Stimulated activated CD8-positive, alpha-beta memory T cell treated with anti-CD3 and anti-CD28 coated beads, Interleukin-7, amount 100 ng/mL, for 48 hours (primary cell): ENCODE measurements at regions not wholly inside any gene's neighbourhood (a gene's known extent, or its start where the extent isn't known, plus 50 kb on each side); places are given as distances from the start of the nearest gene placed in this dataset.
"Not testable (repeated sequence)": the region's sequence is repeated elsewhere in the genome, so short reads cannot be mapped to it uniquely, and the experiment has no call there.

Source experiments
- DNase-seq, 2 donors: peaks; one replicate each; pipeline ENCODE4 v3.0.0-alpha.2; 2020; ENCODE audit warnings: low read depth in 1 of 2; ENCODE audit errors: extremely low read depth in 1 of 2

- no peak for DNase-seq
Measured at GRCh38 chr3:29022976-29023375, 257.9 kb upstream of the RBMS3 start.

- DNase-seq: no peak
Measured at GRCh38 chr3:29026286-29026685, 254.6 kb upstream of the RBMS3 start.

GRCh38 chr3:29026959-29027358 is 253.9 kb upstream of the RBMS3 start:
- DNase-seq: no peak

GRCh38 chr3:29031175-29031574 is 249.7 kb upstream of the RBMS3 start:
- not testable (repeated sequence) for DNase-seq

- DNase-seq: no peak
Measured at GRCh38 chr3:29033511-29033910, 247.4 kb upstream of the RBMS3 start.

GRCh38 chr3:29050155-29050554 is 230.7 kb upstream of the RBMS3 start:
- no peak for DNase-seq

GRCh38 chr3:29057326-29057725 is 223.5 kb upstream of the RBMS3 start:
- no peak for DNase-seq

GRCh38 chr3:29064085-29064484 is 216.8 kb upstream of the RBMS3 start:
- DNase-seq: no peak

GRCh38 chr3:29065211-29065785 is 215.6 kb upstream of the RBMS3 start:
- DNase-seq: no peak

- no peak for DNase-seq
Measured at GRCh38 chr3:29067007-29067406, 213.9 kb upstream of the RBMS3 start.

- no peak for DNase-seq
Measured at GRCh38 chr3:29070959-29071634, 209.8 kb upstream of the RBMS3 start.

- no peak for DNase-seq
Measured at GRCh38 chr3:29072611-29073010, 208.3 kb upstream of the RBMS3 start.

GRCh38 chr3:29077356-29077755 is 203.5 kb upstream of the RBMS3 start:
- DNase-seq: no peak

GRCh38 chr3:29079358-29079757 is 201.5 kb upstream of the RBMS3 start:
- DNase-seq: no peak

GRCh38 chr3:29080967-29081366 is 199.9 kb upstream of the RBMS3 start:
- no peak for DNase-seq

- no peak for DNase-seq
Measured at GRCh38 chr3:29083081-29083480, 197.8 kb upstream of the RBMS3 start.

GRCh38 chr3:29083676-29084075 is 197.2 kb upstream of the RBMS3 start:
- DNase-seq: no peak

- no peak for DNase-seq
Measured at GRCh38 chr3:29088579-29088978, 192.3 kb upstream of the RBMS3 start.

- DNase-seq: no peak
Measured at GRCh38 chr3:29090912-29091597, 189.8 kb upstream of the RBMS3 start.

GRCh38 chr3:29091599-29092189 is 189.2 kb upstream of the RBMS3 start:
- no peak for DNase-seq

- DNase-seq: no peak
Measured at GRCh38 chr3:29092348-29092747, 188.5 kb upstream of the RBMS3 start.

GRCh38 chr3:29099296-29099695 is 181.6 kb upstream of the RBMS3 start:
- no peak for DNase-seq
